Tibial nerve (tissue), 4 donors: ENCODE measurements at regions not wholly inside any gene's neighbourhood (a gene's known extent, or its start where the extent isn't known, plus 50 kb on each side); places are given as distances from the start of the nearest gene placed in this dataset.

Experiments used
- DNase-seq, 2 donors: peaks; one replicate each; pipeline ENCODE4 v3.0.0-alpha.2; 2019; ENCODE audit warnings: low spot score in 2 of 2
- H3K27ac ChIP-seq, 4 donors: fragments of 200-600 bp; sonication (generic) in 3 of 4; one replicate each; pipeline ENCODE4 v1.5.1; 2017 to 2019; ENCODE audit warnings: mild to moderate bottlenecking in 1 of 4
- H3K27me3 ChIP-seq, 2 donors: fragments of 200-600 bp; sonication (generic) in 1 of 2; one replicate each; pipeline versions ENCODE4 v1.5.1 to v1.6.0; 2017 to 2019
- H3K36me3 ChIP-seq, 3 donors: fragments of 200-600 bp; sonication (generic); one replicate each; pipeline ENCODE4 v1.5.1; 2018 to 2019
- H3K4me1 ChIP-seq, 4 donors: fragments of 200-600 bp; sonication (generic) in 3 of 4; one replicate each; pipeline ENCODE4 v1.5.1; 2017 to 2019
- H3K4me3 ChIP-seq, 4 donors: fragments of 200-600 bp; sonication (generic) in 3 of 4; one replicate each; pipeline ENCODE4 v1.5.1; 2017 to 2019; ENCODE audit warnings: mild to moderate bottlenecking in 1 of 4, moderate library complexity in 1 of 4
- H3K9me3 ChIP-seq, 4 donors: fragments of 200-600 bp; sonication (generic) in 3 of 4; one replicate each; pipeline ENCODE4 v1.5.1; 2017 to 2019
- EP300 ChIP-seq, 2 donors: sonication (generic); formaldehyde crosslinking; IDR thresholded peaks; one replicate each; pipeline ENCODE4 v1.6.1; 2017; ENCODE audit warnings: antibody characterized with exemption in 2 of 2, mild to moderate bottlenecking in 1 of 2
- POLR2A ChIP-seq, 2 donors: fragments of 450-650 bp; IDR thresholded peaks; one replicate each; pipeline ENCODE4 v1.6.1; 2017; ENCODE audit warnings: antibody characterized with exemption in 2 of 2, mild to moderate bottlenecking in 2 of 2, moderate library complexity in 2 of 2
- WGBS, 2 donors: methylation state at CpG; one replicate each; pipeline ENCODE4 v1.1.5; 2018; 5-methylcytosine and 5-hydroxymethylcytosine counted together
- TF ChIP-seq, protein P1 (sequence below), 5 experiments: fragments of 200-600 bp in 3 of 5; fragments of 450-650 bp in 2 of 5; sonication (generic) in 3 of 5; IDR thresholded peaks; one replicate each; pipeline ENCODE4 v1.5.1; 2016 to 2019; ENCODE audit warnings: antibody characterized with exemption in 5 of 5, mild to moderate bottlenecking in 3 of 5, moderate library complexity in 2 of 5

DNA sequence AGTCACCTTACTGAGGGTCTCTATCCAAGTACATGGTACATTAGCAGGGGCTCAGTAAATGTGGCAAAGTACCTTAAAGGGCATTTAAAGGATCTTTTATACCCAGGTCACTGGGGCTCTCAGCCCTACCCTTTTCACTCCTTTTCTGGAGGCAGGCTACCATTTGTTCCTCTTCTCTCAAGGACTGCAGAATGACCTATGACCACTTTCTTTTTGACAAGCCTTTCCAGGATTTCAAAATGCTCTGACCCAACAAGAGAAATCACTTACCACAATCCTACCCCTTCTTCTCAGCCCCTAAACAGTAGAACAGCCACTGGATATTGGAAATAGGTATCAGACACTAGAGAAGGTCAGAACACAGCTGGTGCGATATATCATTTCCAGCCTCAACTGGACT, 221.8 kb upstream of the TPRG1 start:
- no peak overlapping the region for H3K4me3 ChIP-seq
- DNase-seq = no peak
- H3K27ac ChIP-seq = peak overlapping the region; percentile 75 to 99 (median 95)
- WGBS, 2 donors = 94 to 100% methylated on average over 1 of the region's 1 CpG
- peaks cover 0 to 73% (median 39%) of the 10 kb centered on the region in 4 donors for H3K4me1 ChIP-seq
- H3K27me3 ChIP-seq = no peaks in the 10 kb centered on the region
- TF ChIP-seq, protein P1, sequence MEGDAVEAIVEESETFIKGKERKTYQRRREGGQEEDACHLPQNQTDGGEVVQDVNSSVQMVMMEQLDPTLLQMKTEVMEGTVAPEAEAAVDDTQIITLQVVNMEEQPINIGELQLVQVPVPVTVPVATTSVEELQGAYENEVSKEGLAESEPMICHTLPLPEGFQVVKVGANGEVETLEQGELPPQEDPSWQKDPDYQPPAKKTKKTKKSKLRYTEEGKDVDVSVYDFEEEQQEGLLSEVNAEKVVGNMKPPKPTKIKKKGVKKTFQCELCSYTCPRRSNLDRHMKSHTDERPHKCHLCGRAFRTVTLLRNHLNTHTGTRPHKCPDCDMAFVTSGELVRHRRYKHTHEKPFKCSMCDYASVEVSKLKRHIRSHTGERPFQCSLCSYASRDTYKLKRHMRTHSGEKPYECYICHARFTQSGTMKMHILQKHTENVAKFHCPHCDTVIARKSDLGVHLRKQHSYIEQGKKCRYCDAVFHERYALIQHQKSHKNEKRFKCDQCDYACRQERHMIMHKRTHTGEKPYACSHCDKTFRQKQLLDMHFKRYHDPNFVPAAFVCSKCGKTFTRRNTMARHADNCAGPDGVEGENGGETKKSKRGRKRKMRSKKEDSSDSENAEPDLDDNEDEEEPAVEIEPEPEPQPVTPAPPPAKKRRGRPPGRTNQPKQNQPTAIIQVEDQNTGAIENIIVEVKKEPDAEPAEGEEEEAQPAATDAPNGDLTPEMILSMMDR (IDR thresholded peaks at IDR 0.05) = no peak
- TF ChIP-seq EP300 (IDR thresholded peaks at IDR 0.05) (no peak), POLR2A (IDR thresholded peaks at IDR 0.05) (no peak)
- H3K9me3 ChIP-seq = no peaks in the 10 kb centered on the region
- no peaks in the 10 kb centered on the region for H3K36me3 ChIP-seq

DNA sequence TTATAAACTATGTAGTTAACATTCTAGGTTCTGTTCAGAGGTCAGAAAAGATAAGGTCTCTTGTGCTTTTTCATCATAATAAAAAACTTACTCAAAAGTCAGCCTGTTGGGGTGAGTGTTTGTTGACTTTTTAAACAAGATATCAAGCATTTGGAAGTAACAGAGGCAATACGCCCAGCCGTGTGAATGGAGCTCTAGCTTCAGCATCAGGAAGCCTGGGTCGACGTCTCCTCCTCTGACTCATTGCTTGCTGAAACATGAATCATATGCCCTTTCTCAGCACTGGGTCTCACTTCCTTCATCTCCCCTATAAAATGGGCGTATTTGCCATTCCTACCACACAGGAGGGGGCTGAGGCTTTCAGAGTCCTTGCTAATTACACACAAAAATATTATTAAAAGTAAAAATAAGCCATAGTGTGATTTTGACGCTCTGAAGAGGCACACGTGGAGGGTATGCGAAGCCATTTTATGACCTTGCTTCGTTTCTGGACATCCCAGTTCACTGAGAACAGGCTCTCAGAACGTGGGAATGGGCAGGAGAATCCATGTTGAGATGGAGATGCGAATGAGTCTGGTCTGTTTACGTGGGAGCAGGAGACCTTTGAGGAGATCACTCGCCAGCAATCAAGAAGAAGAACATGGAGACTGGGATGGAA, 220.8 kb upstream of the TPRG1 start:
- Histone ChIP-seq H3K4me1 (peaks cover 0 to 67% (median 39%) of the 10 kb centered on the region in 4 donors), H3K36me3 (no peaks in the 10 kb centered on the region), H3K4me3 (no peak overlapping the region), H3K9me3 (no peaks in the 10 kb centered on the region), H3K27me3 (no peaks in the 10 kb centered on the region), H3K27ac (peak overlapping the region; percentile 75 to 99 (median 95))
- DNase-seq = peak; percentile 60 to 80
- TF ChIP-seq POLR2A (IDR thresholded peaks at IDR 0.05) (peak in 1 of 2 donors; percentile 28), EP300 (IDR thresholded peaks at IDR 0.05) (peak; percentile 54 to 92)
- TF ChIP-seq, protein P1 (IDR thresholded peaks at IDR 0.05) = no peak
- WGBS, 2 donors = 53 to 56% methylated on average over 13 of the region's 13 CpGs

DNA sequence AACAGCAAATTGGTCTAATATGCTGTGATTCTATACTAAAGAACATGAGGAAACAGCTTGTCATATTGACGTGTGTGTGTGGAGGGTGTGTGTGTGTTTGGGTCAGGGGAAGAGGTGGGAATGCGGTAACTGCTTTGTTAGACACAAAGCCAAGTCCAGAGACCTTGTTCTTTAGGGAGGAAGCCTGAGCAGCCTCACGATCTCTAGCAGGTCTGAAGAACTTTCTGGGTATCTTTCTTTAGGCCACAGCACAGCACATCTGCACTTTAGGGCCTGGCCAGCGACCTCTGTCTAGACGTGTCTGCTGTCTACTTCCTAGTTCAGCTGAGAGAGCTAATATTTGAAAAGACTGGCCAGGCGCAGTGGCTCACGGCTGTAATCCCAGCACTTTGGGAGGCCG, 220.0 kb upstream of the TPRG1 start:
- Histone ChIP-seq H3K4me1 (peaks cover 0 to 67% (median 37%) of the 10 kb centered on the region in 4 donors), H3K36me3 (no peaks in the 10 kb centered on the region), H3K4me3 (no peak overlapping the region), H3K27me3 (no peaks in the 10 kb centered on the region), H3K27ac (peak overlapping the region; percentile 75 to 99 (median 95)), H3K9me3 (no peaks in the 10 kb centered on the region)
- TF ChIP-seq EP300 (IDR thresholded peaks at IDR 0.05) (no peak), POLR2A (IDR thresholded peaks at IDR 0.05) (no peak)
- TF ChIP-seq, protein P1 (IDR thresholded peaks at IDR 0.05) = no peak
- no peak for DNase-seq
- 83% methylated on average over 8 of the region's 8 CpGs for WGBS, 2 donors

DNA sequence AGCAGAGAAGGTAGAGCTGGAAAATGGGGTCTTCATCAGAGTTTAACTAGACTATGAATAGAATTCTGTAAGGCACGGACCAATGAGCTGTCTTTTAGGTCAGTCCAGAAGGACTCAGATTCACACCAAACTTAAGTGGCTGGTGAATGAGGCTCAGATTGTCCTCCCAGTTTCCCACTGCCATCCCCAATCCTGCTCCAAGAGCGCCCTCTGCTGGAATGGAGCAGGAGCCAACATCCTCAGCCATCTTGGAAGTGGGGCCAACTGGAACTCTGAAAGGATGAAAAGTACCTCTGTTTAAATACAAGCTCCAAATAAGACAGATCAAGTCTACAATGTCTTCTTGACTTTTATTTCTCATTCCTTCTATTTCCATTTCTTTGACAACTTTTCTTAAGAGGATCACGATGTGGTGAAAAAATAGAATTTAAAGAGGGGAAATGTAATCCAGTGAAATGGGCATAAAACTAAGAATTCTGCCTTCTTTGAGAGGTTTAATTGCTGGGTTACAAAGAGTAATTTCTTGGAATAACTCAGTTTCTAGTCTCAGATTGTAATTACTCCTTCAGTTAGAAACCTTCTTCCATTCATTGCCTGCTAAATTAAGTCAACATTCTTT, 217.1 kb upstream of the TPRG1 start:
- Histone ChIP-seq H3K4me3 (no peak overlapping the region), H3K4me1 (peaks cover 0 to 59% (median 20%) of the 10 kb centered on the region in 4 donors), H3K27ac (peak overlapping the region in 2 of 4 donors; percentile 66 to 99), H3K9me3 (no peaks in the 10 kb centered on the region), H3K36me3 (no peaks in the 10 kb centered on the region), H3K27me3 (no peaks in the 10 kb centered on the region)
- DNase-seq = peak; percentile 68 to 86
- TF ChIP-seq EP300 (IDR thresholded peaks at IDR 0.05) (peak; percentile 57 to 83), POLR2A (IDR thresholded peaks at IDR 0.05) (no peak)
- TF ChIP-seq, protein P1 (IDR thresholded peaks at IDR 0.05) = peak; percentile 85 to 94 (median 92)
- 12 to 17% methylated on average over 3 of the region's 3 CpGs for WGBS, 2 donors

DNA sequence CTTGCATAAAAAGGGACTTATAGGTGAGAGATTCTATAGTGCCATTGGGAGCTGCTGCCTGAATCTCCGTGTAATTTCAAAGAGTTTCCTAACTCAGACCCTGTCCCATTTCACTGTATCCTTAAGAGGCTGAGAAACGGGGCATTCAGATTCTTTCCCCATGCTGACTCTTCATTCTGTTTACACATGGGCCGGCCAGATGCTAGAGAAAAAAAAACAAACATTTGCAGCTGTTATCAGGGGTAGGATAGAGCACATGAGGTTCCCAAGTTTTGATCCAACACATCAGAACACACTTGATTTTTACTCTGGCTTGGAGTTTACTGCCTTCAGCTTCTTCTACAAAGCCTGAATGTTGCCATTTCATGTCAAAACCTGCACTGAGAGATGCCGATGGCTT, 215.9 kb upstream of the TPRG1 start:
- Histone ChIP-seq H3K36me3 (no peaks in the 10 kb centered on the region), H3K27ac (peak overlapping the region in 3 of 4 donors; percentile 24 to 99 (median 50)), H3K27me3 (no peaks in the 10 kb centered on the region), H3K4me3 (no peak overlapping the region), H3K4me1 (peaks cover 0 to 57% (median 8%) of the 10 kb centered on the region in 4 donors), H3K9me3 (no peaks in the 10 kb centered on the region)
- WGBS, 2 donors = 65 to 66% methylated on average over 4 of the region's 4 CpGs
- TF ChIP-seq EP300 (IDR thresholded peaks at IDR 0.05) (peak in 1 of 2 donors; percentile 70), POLR2A (IDR thresholded peaks at IDR 0.05) (no peak)
- DNase-seq = no peak
